SH-SY5Y (cell line): ENCODE measurements at regions not wholly inside any gene's neighbourhood (a gene's known extent, or its start where the extent isn't known, plus 50 kb on each side); places are given as distances from the start of the nearest gene placed in this dataset.

Source experiments
- GATA2 ChIP-seq: IDR thresholded peaks from 2 replicates; pipeline ENCODE4 v1.6.1; 2011; ENCODE audit warnings: mild to moderate bottlenecking, low read depth, low read length
- GATA3 ChIP-seq: IDR thresholded peaks from 2 replicates; pipeline ENCODE4 v1.6.1; 2011; ENCODE audit warnings: low read depth, mild to moderate bottlenecking, low read length, moderate library complexity

GRCh38 chr2:22485486-22485885 lies 899.5 kb upstream of the KLHL29 start:
- TF ChIP-seq GATA2 = no peak
- TF ChIP-seq GATA3 = no peak
